Parathyroid adenoma (tissue), 2 donors: ENCODE measurements at regions not wholly inside any gene's neighbourhood (a gene's known extent, or its start where the extent isn't known, plus 50 kb on each side); places are given as distances from the start of the nearest gene placed in this dataset.

Source experiments
- H2AFZ ChIP-seq: fragments of 300-600 bp; sonication (generic); one replicate; pipeline ENCODE4 v1.7.0; 2017; ENCODE audit warnings: antibody characterized with exemption, mild to moderate bottlenecking
- H3K27ac ChIP-seq: fragments of 300-600 bp; sonication (generic); one replicate; pipeline ENCODE4 v1.7.0; 2017
- H3K27me3 ChIP-seq: fragments of 300-600 bp; sonication (generic); one replicate; pipeline ENCODE4 v1.7.0; 2017; ENCODE audit warnings: low read length; ENCODE audit not compliant: control insufficient read depth, insufficient read depth
- H3K36me3 ChIP-seq: fragments of 300-600 bp; sonication (generic); one replicate; pipeline ENCODE4 v1.7.0; 2017; ENCODE audit warnings: low read length; ENCODE audit not compliant: control insufficient read depth, insufficient read depth
- H3K4me1 ChIP-seq: fragments of 300-600 bp; sonication (generic); one replicate; pipeline ENCODE4 v1.7.0; 2017; ENCODE audit warnings: control low read depth
- H3K4me2 ChIP-seq: fragments of 300-600 bp; sonication (generic); one replicate; pipeline ENCODE4 v1.7.0; 2017; ENCODE audit warnings: low read length
- H3K4me3 ChIP-seq: fragments of 300-600 bp; sonication (generic); one replicate; pipeline ENCODE4 v1.7.0; 2017; ENCODE audit warnings: low read depth, low read length
- H3K79me2 ChIP-seq: fragments of 300-600 bp; sonication (generic); one replicate; pipeline ENCODE4 v1.7.0; 2017; ENCODE audit warnings: control low read depth
- H3K9ac ChIP-seq: fragments of 300-600 bp; sonication (generic); one replicate; pipeline ENCODE4 v1.7.0; 2017; ENCODE audit warnings: mild to moderate bottlenecking
- H3K9me3 ChIP-seq: fragments of 300-600 bp; sonication (generic); one replicate; pipeline ENCODE4 v1.7.0; 2017; ENCODE audit warnings: low read length; ENCODE audit not compliant: control insufficient read depth
- TF ChIP-seq, protein P1 (sequence below): fragments of 300-600 bp; sonication (generic); IDR thresholded peaks from one replicate; pipeline ENCODE4 v1.7.0; 2017; ENCODE audit warnings: antibody characterized with exemption, mild to moderate bottlenecking
- donor health status: primary hyperparathyroidism.

DNA sequence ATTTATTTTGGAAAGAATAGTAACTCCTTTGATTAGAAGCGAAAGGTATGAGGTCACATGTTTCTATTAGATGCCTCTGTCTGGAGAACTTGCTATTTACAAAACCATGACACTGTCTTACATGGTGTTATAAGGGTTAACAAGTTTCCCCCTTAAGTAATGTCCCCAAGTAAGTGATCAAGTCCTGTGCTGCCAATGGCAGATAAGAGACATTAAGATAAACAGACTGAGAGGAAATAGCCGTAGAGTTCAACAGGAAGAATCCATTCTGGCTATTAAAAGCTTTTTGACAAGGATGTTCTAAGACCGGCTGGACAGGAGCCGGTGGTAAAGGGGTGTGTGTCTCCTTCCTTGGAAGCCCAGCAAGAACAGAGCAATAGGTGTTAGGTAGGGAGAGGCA, 257.5 kb downstream of the GADD45G start:
- Histone ChIP-seq H3K27ac (no peak overlapping the region), H2AFZ (no peak overlapping the region), H3K9ac (no peak overlapping the region), H3K4me3 (no peak overlapping the region), H3K79me2 (no peaks in the 10 kb centered on the region), H3K27me3 (no peaks in the 10 kb centered on the region), H3K4me2 (no peak overlapping the region), H3K4me1 (peaks cover 3% of the 10 kb centered on the region), H3K9me3 (no peaks in the 10 kb centered on the region), H3K36me3 (no peaks in the 10 kb centered on the region)
- TF ChIP-seq, protein P1, sequence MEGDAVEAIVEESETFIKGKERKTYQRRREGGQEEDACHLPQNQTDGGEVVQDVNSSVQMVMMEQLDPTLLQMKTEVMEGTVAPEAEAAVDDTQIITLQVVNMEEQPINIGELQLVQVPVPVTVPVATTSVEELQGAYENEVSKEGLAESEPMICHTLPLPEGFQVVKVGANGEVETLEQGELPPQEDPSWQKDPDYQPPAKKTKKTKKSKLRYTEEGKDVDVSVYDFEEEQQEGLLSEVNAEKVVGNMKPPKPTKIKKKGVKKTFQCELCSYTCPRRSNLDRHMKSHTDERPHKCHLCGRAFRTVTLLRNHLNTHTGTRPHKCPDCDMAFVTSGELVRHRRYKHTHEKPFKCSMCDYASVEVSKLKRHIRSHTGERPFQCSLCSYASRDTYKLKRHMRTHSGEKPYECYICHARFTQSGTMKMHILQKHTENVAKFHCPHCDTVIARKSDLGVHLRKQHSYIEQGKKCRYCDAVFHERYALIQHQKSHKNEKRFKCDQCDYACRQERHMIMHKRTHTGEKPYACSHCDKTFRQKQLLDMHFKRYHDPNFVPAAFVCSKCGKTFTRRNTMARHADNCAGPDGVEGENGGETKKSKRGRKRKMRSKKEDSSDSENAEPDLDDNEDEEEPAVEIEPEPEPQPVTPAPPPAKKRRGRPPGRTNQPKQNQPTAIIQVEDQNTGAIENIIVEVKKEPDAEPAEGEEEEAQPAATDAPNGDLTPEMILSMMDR = no peak

DNA sequence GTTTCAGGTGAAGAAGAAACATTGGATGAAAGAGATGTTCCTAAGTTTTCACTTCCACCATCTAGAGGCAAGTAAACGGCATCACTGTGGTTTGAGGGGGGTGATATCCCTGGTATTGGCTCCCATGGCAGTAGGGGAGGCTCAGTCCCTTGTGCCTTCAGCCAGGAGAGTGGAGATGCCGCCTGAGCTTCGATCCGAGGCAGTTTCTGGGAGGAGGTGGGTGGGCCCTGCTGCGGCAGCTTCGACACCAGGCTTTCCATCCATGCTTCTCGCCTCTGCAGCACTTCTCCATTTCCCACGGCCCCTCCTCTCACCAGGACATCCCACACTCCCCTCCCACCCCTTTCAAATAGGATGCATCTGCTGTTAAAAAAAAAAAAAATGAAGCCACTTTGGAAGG, 258.3 kb downstream of the GADD45G start:
- Histone ChIP-seq H3K27me3 (no peaks in the 10 kb centered on the region), H3K4me3 (no peak overlapping the region), H2AFZ (no peak overlapping the region), H3K27ac (no peak overlapping the region), H3K79me2 (no peaks in the 10 kb centered on the region), H3K9me3 (no peaks in the 10 kb centered on the region), H3K4me2 (no peak overlapping the region), H3K4me1 (peaks cover 3% of the 10 kb centered on the region), H3K36me3 (no peaks in the 10 kb centered on the region), H3K9ac (no peak overlapping the region)
- TF ChIP-seq, protein P1 = no peak

GRCh38 chr9:89863837-89864236, 259.0 kb downstream of the GADD45G start:
- H2AFZ ChIP-seq = no peak overlapping the region
- no peak overlapping the region for H3K9ac ChIP-seq
- no peak overlapping the region for H3K4me3 ChIP-seq
- TF ChIP-seq, protein P1 = no peak
- no peak overlapping the region for H3K27ac ChIP-seq
- H3K9me3 ChIP-seq = no peaks in the 10 kb centered on the region
- no peaks in the 10 kb centered on the region for H3K79me2 ChIP-seq
- H3K4me2 ChIP-seq = no peak overlapping the region
- H3K27me3 ChIP-seq = no peaks in the 10 kb centered on the region
- H3K4me1 ChIP-seq = peaks cover 3% of the 10 kb centered on the region
- no peaks in the 10 kb centered on the region for H3K36me3 ChIP-seq

- no peak overlapping the region for H3K27ac ChIP-seq
- H3K9ac ChIP-seq = no peak overlapping the region
- no peak overlapping the region for H3K4me2 ChIP-seq
- no peaks in the 10 kb centered on the region for H3K9me3 ChIP-seq
- peaks cover 3% of the 10 kb centered on the region for H3K4me1 ChIP-seq
- no peaks in the 10 kb centered on the region for H3K27me3 ChIP-seq
- no peaks in the 10 kb centered on the region for H3K36me3 ChIP-seq
- H2AFZ ChIP-seq = no peak overlapping the region
- H3K79me2 ChIP-seq = no peaks in the 10 kb centered on the region
- TF ChIP-seq, protein P1 = no peak
- H3K4me3 ChIP-seq = no peak overlapping the region
Measured at GRCh38 chr9:89864257-89864656, 259.4 kb downstream of the GADD45G start.

DNA sequence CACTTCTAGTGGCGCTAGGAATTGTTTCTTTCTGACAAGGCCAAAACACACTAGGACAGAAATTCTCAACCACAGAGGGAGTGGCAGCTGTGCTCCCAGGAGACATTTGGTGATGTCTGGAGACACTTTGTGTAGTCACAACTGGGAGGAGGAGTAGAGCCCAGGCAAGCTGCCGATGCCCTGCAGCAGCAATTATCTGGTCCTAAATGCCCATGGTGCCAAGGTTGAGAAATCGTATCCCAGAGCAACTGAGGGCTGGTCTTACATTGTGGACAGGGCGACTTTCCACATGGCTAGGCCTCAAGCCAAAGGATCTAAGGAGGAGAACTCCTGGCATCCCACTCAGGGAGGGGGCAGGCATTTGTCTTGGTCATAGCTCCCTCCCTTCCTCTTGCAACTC, 259.9 kb downstream of the GADD45G start:
- H3K27me3 ChIP-seq = no peaks in the 10 kb centered on the region
- peaks cover 3% of the 10 kb centered on the region for H3K4me1 ChIP-seq
- TF ChIP-seq, protein P1 = no peak

More for the DNA sequence above, 259.9 kb downstream of the GADD45G start:
- no peak overlapping the region for H3K4me3 ChIP-seq
- H3K27ac ChIP-seq = no peak overlapping the region
- no peak overlapping the region for H3K4me2 ChIP-seq
- H2AFZ ChIP-seq = no peak overlapping the region
- no peaks in the 10 kb centered on the region for H3K79me2 ChIP-seq
- H3K36me3 ChIP-seq = no peaks in the 10 kb centered on the region
- no peaks in the 10 kb centered on the region for H3K9me3 ChIP-seq
- no peak overlapping the region for H3K9ac ChIP-seq
